ENCODE measurements at regions not wholly inside any gene's neighbourhood (a gene's known extent, or its start where the extent isn't known, plus 50 kb on each side); places are given as distances from the start of the nearest gene placed in this dataset.

GRCh38 chr6:44525761-44526351, 138.3 kb downstream of the CDC5L start:
- H3K36me3 ChIP-seq (ENCODE audit: control insufficient read depth, insufficient read depth, low read length) = no peaks in the 10 kb centered on the region
- H3K27ac ChIP-seq (ENCODE audit: low read depth, low read length) = no peak overlapping the region
- peaks cover 3% of the 10 kb centered on the region for H3K27me3 ChIP-seq (ENCODE audit: control insufficient read depth, insufficient read depth, low read length)

DNA sequence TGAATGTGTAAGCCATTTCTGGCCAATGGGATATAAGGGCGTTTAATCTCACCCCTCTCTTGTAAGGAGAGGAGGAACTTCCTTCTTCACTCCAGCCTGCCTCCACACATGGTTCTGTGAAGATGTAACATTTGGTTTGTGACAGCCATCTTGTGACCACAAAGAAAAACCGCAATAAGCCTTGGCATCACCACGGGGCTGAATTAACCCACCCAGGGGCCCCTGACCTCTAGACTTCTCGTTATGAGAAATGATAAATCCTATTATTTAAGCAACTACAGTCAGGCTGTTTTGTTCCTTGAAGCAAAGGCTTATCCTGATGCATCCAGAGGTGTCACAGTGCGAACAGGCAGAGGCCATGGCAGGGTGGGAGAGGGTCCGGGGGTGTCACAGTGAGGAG, 139.7 kb downstream of the CDC5L start:
- no peak overlapping the region for H3K4me3 ChIP-seq (ENCODE audit: low read length)
- H3K27me3 ChIP-seq (ENCODE audit: control insufficient read depth, insufficient read depth, low read length) = peaks cover 3% of the 10 kb centered on the region
- no peaks in the 10 kb centered on the region for H3K4me1 ChIP-seq (ENCODE audit: control insufficient read depth, insufficient read depth, low read length)
- H3K27ac ChIP-seq (ENCODE audit: low read depth, low read length) = no peak overlapping the region
- H3K9ac ChIP-seq (ENCODE audit: low read length) = no peak overlapping the region
- no peaks in the 10 kb centered on the region for H3K36me3 ChIP-seq (ENCODE audit: control insufficient read depth, insufficient read depth, low read length)

More at GRCh38 chr6:44525761-44526351, 138.3 kb downstream of the CDC5L start:
- H3K9ac ChIP-seq (ENCODE audit: low read length) = no peak overlapping the region
- H3K4me3 ChIP-seq (ENCODE audit: low read length) = no peak overlapping the region
- H3K4me1 ChIP-seq (ENCODE audit: control insufficient read depth, insufficient read depth, low read length) = no peaks in the 10 kb centered on the region

DNA sequence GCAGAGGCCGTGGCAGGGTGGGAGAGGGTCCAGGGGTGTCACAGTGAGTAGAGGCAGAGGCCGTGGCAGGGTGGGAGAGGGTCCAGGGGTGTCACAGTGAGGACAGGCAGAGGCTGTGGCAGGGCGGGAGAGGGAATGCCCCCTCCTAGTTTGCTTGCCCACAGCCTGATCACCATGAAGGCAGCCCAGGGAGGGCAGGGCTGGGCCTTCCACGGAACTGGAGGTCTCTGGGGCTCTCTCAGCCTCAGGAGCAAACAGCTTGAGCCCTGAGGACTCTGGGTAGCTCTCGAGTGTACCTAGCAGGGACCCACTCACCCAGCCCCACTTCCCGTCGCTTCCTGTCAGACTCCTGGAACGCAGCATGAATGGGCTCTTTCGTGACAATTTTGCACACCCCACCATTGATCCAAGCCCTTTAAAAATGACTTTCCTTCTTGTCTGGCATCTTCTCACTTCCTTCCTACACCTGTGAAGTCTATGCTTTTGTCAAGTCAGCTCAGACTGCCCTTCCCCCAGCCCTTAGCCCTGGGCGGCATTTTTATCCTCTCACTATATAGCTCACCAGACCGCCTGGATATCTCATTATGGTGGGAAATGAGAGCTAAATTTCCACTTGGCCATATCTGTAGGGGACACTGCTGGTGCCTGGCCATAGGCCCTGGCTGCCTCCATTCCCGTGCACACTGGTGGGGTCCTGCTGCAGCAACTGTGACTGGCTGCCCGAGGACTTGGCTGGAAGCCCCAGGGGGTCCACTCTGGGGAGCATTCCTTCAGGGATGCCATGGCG, 140.3 kb downstream of the CDC5L start:
- no peak overlapping the region for H3K9ac ChIP-seq (ENCODE audit: low read length)
- H3K36me3 ChIP-seq (ENCODE audit: control insufficient read depth, insufficient read depth, low read length) = no peaks in the 10 kb centered on the region
- no peaks in the 10 kb centered on the region for H3K4me1 ChIP-seq (ENCODE audit: control insufficient read depth, insufficient read depth, low read length)
- no peak overlapping the region for H3K4me3 ChIP-seq (ENCODE audit: low read length)
- no peak overlapping the region for H3K27ac ChIP-seq (ENCODE audit: low read depth, low read length)
- peaks cover 3% of the 10 kb centered on the region for H3K27me3 ChIP-seq (ENCODE audit: control insufficient read depth, insufficient read depth, low read length)

- no peak overlapping the region for H3K27ac ChIP-seq (ENCODE audit: low read depth, low read length)
- peaks cover 3% of the 10 kb centered on the region for H3K27me3 ChIP-seq (ENCODE audit: control insufficient read depth, insufficient read depth, low read length)
- no peak overlapping the region for H3K4me3 ChIP-seq (ENCODE audit: low read length)
- H3K36me3 ChIP-seq (ENCODE audit: control insufficient read depth, insufficient read depth, low read length) = no peaks in the 10 kb centered on the region
- H3K4me1 ChIP-seq (ENCODE audit: control insufficient read depth, insufficient read depth, low read length) = no peaks in the 10 kb centered on the region
- no peak overlapping the region for H3K9ac ChIP-seq (ENCODE audit: low read length)
Observed at GRCh38 chr6:44528370-44528644, 140.8 kb downstream of the CDC5L start.

GRCh38 chr6:44528716-44529115, 141.2 kb downstream of the CDC5L start:
- H3K36me3 ChIP-seq (ENCODE audit: control insufficient read depth, insufficient read depth, low read length) = no peaks in the 10 kb centered on the region
- H3K27me3 ChIP-seq (ENCODE audit: control insufficient read depth, insufficient read depth, low read length) = peaks cover 3% of the 10 kb centered on the region
- H3K9ac ChIP-seq (ENCODE audit: low read length) = no peak overlapping the region
- no peak overlapping the region for H3K4me3 ChIP-seq (ENCODE audit: low read length)
- no peak overlapping the region for H3K27ac ChIP-seq (ENCODE audit: low read depth, low read length)
- no peaks in the 10 kb centered on the region for H3K4me1 ChIP-seq (ENCODE audit: control insufficient read depth, insufficient read depth, low read length)

GRCh38 chr6:44529146-44529905, 141.8 kb downstream of the CDC5L start:
- no peak overlapping the region for H3K4me3 ChIP-seq (ENCODE audit: low read length)

GRCh38 chr6:44530209-44530909, 142.9 kb downstream of the CDC5L start:
- no peak overlapping the region for H3K4me3 ChIP-seq (ENCODE audit: low read length)
- H3K36me3 ChIP-seq (ENCODE audit: control insufficient read depth, insufficient read depth, low read length) = no peaks in the 10 kb centered on the region
- peaks cover 3% of the 10 kb centered on the region for H3K27me3 ChIP-seq (ENCODE audit: control insufficient read depth, insufficient read depth, low read length)
- no peak overlapping the region for H3K27ac ChIP-seq (ENCODE audit: low read depth, low read length)
- no peak overlapping the region for H3K9ac ChIP-seq (ENCODE audit: low read length)
- no peaks in the 10 kb centered on the region for H3K4me1 ChIP-seq (ENCODE audit: control insufficient read depth, insufficient read depth, low read length)

More at GRCh38 chr6:44529146-44529905, 141.8 kb downstream of the CDC5L start:
- peaks cover 3% of the 10 kb centered on the region for H3K27me3 ChIP-seq (ENCODE audit: control insufficient read depth, insufficient read depth, low read length)
- no peak overlapping the region for H3K9ac ChIP-seq (ENCODE audit: low read length)
- no peaks in the 10 kb centered on the region for H3K36me3 ChIP-seq (ENCODE audit: control insufficient read depth, insufficient read depth, low read length)
- no peak overlapping the region for H3K27ac ChIP-seq (ENCODE audit: low read depth, low read length)
- no peaks in the 10 kb centered on the region for H3K4me1 ChIP-seq (ENCODE audit: control insufficient read depth, insufficient read depth, low read length)

GRCh38 chr6:44530910-44531234, 143.4 kb downstream of the CDC5L start:
- Histone ChIP-seq H3K36me3 (ENCODE audit: control insufficient read depth, insufficient read depth, low read length) (no peaks in the 10 kb centered on the region), H3K9ac (ENCODE audit: low read length) (no peak overlapping the region), H3K4me1 (ENCODE audit: control insufficient read depth, insufficient read depth, low read length) (no peaks in the 10 kb centered on the region), H3K4me3 (ENCODE audit: low read length) (no peak overlapping the region), H3K27ac (ENCODE audit: low read depth, low read length) (no peak overlapping the region), H3K27me3 (ENCODE audit: control insufficient read depth, insufficient read depth, low read length) (peaks cover 3% of the 10 kb centered on the region)

DNA sequence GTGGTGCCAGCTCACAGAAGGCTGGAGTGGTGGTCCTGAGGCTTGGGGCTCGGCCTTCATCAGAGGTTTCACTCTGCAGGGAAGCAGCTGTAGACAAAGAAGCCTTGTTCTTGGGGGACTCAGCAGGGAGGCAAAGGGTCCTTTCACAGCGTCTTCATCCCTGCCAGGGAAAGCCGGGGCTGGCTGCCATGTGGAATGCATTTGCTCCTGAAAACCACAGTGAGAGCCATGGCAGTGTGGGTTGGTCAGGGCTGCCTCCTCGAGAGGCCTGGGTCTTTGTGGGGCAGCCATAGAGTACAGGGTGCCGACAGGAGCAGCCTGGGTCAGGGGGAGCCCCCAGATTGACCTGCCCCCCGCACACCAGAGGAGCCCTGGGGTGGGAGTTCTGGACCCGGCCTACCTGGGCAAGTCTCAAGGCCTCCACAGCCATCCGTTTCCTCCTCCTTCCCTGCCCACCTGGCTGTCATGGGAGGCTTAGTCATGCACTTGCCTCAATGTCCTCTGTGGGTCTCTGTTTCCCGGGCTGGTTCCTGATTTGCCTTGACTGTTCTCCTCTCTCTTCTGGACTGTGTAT, 144.0 kb downstream of the CDC5L start:
- Histone ChIP-seq H3K27me3 (ENCODE audit: control insufficient read depth, insufficient read depth, low read length) (peaks cover 3% of the 10 kb centered on the region), H3K9ac (ENCODE audit: low read length) (no peak overlapping the region), H3K4me3 (ENCODE audit: low read length) (no peak overlapping the region)

DNA sequence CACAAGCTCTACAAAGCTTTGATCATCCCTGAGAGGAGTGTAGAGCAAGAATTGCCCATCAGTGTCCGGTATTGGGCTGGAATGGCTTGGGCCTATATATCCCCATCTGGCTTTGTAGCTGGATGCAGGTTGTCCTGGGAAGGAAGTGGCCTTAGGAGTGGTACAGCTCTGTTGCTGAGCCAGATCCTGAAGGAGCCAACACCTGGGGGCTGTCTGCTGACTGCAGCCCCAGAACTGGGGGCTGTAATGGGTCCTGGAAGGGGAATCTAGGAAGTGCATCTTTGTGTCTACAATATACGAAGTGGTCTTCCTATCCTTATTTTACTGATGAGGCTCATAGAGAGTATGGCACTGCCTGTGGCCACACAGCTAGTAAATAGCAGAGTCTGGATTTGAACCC, 145.9 kb downstream of the CDC5L start:
- Histone ChIP-seq H3K27ac (ENCODE audit: low read depth, low read length) (no peak overlapping the region), H3K4me3 (ENCODE audit: low read length) (no peak overlapping the region), H3K4me1 (ENCODE audit: control insufficient read depth, insufficient read depth, low read length) (no peaks in the 10 kb centered on the region), H3K27me3 (ENCODE audit: control insufficient read depth, insufficient read depth, low read length) (peaks cover 3% of the 10 kb centered on the region), H3K36me3 (ENCODE audit: control insufficient read depth, insufficient read depth, low read length) (no peaks in the 10 kb centered on the region), H3K9ac (ENCODE audit: low read length) (no peak overlapping the region)

More for the DNA sequence above, 144.0 kb downstream of the CDC5L start:
- Histone ChIP-seq H3K27ac (ENCODE audit: low read depth, low read length) (no peak overlapping the region), H3K36me3 (ENCODE audit: control insufficient read depth, insufficient read depth, low read length) (no peaks in the 10 kb centered on the region), H3K4me1 (ENCODE audit: control insufficient read depth, insufficient read depth, low read length) (no peaks in the 10 kb centered on the region)

DNA sequence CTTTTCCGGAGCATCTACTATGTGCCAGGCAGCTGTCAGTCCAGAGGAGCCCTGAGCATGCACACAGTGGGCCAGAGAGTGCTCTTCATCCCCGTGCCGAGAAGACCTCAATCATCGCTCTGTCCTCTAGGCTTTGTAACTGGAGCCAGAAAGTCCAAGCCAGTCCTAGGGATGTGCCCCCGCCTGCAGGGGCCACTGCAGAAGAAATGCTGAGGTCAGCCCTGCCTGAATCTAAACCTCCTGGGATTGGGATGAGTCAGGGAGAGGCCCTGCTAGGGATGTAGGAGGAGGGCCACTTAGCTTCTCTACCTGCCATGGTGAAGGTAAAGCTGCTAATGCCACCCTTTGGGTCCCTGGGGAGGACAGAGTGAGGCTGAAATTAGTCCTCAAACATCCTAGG, 146.8 kb downstream of the CDC5L start:
- H3K27me3 ChIP-seq (ENCODE audit: control insufficient read depth, insufficient read depth, low read length) = no peaks in the 10 kb centered on the region
- no peak overlapping the region for H3K9ac ChIP-seq (ENCODE audit: low read length)
- H3K27ac ChIP-seq (ENCODE audit: low read depth, low read length) = no peak overlapping the region
- H3K4me3 ChIP-seq (ENCODE audit: low read length) = no peak overlapping the region
- H3K4me1 ChIP-seq (ENCODE audit: control insufficient read depth, insufficient read depth, low read length) = no peaks in the 10 kb centered on the region
- H3K36me3 ChIP-seq (ENCODE audit: control insufficient read depth, insufficient read depth, low read length) = no peaks in the 10 kb centered on the region

DNA sequence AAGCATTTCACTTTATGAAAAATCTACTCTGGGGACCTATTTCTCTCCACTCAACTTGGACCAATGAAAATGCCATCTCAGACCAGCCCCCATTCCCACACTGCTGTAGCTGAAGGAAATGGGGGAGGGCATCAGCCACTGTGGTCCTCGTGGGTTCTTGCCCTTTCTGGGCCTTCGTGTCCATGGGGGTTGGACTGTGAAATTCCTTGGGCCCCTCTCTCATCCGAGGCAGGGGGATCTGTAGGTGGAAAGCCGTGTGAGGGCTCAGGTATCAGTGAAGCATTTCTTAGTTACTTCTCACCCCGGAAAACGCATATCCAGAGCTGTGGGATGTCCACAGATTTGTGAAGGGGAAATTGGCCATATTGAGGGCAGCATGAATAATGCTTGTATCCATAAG, 147.9 kb downstream of the CDC5L start:
- H3K4me3 ChIP-seq (ENCODE audit: low read length) = no peak overlapping the region
- H3K27ac ChIP-seq (ENCODE audit: low read depth, low read length) = no peak overlapping the region
- no peaks in the 10 kb centered on the region for H3K27me3 ChIP-seq (ENCODE audit: control insufficient read depth, insufficient read depth, low read length)
- no peak overlapping the region for H3K9ac ChIP-seq (ENCODE audit: low read length)
- H3K36me3 ChIP-seq (ENCODE audit: control insufficient read depth, insufficient read depth, low read length) = no peaks in the 10 kb centered on the region
- no peaks in the 10 kb centered on the region for H3K4me1 ChIP-seq (ENCODE audit: control insufficient read depth, insufficient read depth, low read length)
